Activated T-cell treated with anti-CD3 and anti-CD28 coated beads, Interleukin-2, amount 50 U/mL, for 4 hours (primary cell): ENCODE measurements at regions not wholly inside any gene's neighbourhood (a gene's known extent, or its start where the extent isn't known, plus 50 kb on each side); places are given as distances from the start of the nearest gene placed in this dataset.

Source experiments
- ATAC-seq, 2 donors: fragments of 200-7000 bp; cut with Tn5 transposase; one replicate each; pipeline ENCODE4 v1.10.0; 2021
- DNase-seq: peaks from one replicate; pipeline ENCODE4 v3.0.0-alpha.2; 2020
- H3K27me3 Mint-ChIP-seq: one replicate; pipeline ENCODE4 v1.8.0; 2021; ENCODE audit warnings: low read depth, mixed read lengths
- H3K36me3 Mint-ChIP-seq: one replicate; pipeline ENCODE4 v1.8.0; 2022; ENCODE audit warnings: mixed read lengths; ENCODE audit not compliant: insufficient read depth
- H3K4me1 Mint-ChIP-seq: one replicate; pipeline ENCODE4 v1.8.0; 2021; ENCODE audit warnings: low read depth, mixed read lengths
- H3K4me3 Mint-ChIP-seq: one replicate; pipeline ENCODE4 v1.8.0; 2021; ENCODE audit warnings: mild to moderate bottlenecking, moderate library complexity, mixed read lengths
- H3K9me3 Mint-ChIP-seq: one replicate; pipeline ENCODE4 v1.8.0; 2021; ENCODE audit warnings: mixed read lengths

DNA sequence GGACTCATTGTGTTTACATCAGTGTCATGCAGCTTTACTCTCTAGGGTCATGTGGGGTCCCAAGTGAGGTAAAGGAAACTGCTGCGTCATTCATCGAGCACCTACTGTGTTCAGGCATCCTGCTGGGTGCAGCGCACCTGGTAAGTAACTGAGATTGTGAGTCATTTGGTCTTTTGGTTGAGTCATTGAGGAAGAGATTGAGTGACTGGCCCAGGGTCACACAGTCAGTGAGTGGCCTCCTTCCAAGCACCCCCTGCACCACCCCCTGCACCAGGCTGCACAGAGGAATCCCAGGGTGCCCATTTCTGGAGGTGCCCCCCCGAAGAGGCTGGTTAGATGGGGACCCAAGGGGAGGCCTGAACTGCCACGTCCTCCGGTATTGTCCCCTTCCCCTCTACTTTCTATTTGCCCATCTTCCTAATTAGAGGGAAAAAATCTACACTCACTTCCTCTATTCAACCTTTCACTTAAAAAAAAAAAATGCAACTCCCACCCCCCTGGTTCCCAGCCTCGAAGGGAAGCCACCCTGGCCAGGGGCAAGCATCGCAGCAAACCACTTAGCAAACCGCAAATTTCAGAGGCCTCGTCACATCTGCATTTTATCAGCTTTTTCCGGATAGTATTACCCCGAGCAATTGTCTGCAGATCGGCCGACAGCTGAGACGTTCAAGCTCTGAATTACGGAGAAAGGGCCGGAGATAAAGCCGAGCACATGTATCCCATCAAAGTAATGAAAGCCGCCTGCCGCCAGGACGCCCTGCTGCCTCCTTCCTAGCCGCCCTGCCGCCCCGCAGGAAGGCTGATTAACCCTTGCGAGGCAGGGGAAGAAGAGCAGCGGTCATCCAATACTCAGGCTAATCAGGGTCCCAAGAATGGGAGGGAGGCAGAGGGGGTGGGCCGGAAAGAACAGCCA is 96.3 kb upstream of the MSX1 start:
- Mint-ChIP-seq H3K27me3 (peaks cover 4% of the 10 kb centered on the region), H3K4me3 (peak overlapping the region; percentile 54), H3K36me3 (peaks cover 2% of the 10 kb centered on the region), H3K4me1 (peaks cover 8% of the 10 kb centered on the region), H3K9me3 (peaks cover 5% of the 10 kb centered on the region)
- ATAC-seq, result peak; percentile 77 to 92
- DNase-seq, result no peak

DNA sequence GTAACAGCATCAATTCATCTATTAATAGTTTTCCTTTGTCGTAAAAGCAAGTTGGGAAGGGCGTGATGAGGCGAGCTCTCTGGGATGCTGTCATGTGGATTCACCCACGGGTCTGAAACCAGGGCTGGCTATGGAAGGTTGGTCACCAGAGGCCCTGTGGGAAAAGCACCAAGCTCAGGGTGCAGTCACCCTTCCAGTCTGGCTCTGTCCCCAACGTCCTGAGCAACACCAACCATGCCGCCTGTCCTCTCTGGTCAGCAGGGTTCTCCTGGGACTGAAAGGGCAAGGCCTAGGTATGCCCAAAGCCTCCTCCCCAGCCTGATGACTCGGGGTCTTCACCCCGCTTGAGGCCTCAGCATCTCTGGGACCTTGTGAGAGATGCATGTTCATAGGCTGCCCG is 97.2 kb upstream of the MSX1 start:
- no peak overlapping the region for H3K4me3 Mint-ChIP-seq

DNA sequence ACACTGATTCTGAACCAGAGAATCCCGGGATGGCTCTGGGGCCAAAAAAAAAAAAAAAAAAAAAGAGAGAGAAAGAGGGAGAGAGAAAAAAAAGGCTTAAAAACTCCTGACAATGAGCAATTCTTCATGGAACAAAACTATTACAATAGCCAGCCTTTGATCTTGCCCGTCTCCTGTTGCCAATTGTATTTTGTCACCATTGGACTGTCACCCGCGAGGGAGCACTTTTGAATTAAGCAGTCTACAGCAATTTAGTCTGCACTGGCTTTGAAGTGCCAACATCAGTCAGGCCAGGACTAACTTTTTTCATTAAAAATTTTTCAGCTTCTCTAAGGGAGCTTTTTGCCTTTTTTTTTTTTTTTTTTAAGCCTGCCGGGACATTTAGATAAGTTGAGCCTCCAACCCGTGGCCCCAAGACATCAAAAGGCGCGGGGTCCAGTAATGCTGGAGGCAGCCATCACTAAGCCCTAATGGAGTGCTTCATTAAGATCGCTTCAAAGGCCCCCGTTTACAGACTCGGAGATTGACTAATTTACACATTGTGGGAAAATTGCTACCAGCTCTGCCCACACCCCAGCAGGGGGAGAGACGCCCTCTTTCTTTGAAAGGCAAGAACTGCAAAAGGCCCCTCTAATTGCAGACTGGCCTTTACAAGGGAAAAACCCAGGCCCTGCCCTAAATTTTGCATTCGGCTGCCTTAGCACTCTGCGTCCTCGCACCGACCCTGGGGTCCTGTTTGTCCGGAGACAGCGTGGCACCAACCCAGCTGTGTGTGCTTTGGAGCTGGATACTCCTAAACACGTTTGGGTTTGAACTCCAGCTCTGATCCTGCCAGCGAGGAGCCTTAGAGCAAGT is 98.1 kb upstream of the MSX1 start:
- no peak for ATAC-seq
- no peaks in the 10 kb centered on the region for H3K9me3 Mint-ChIP-seq
- peaks cover 4% of the 10 kb centered on the region for H3K27me3 Mint-ChIP-seq
- peaks cover 8% of the 10 kb centered on the region for H3K4me1 Mint-ChIP-seq
- no peak for DNase-seq
- H3K4me3 Mint-ChIP-seq, result no peak overlapping the region
- peaks cover 2% of the 10 kb centered on the region for H3K36me3 Mint-ChIP-seq

More for the DNA sequence above, 97.2 kb upstream of the MSX1 start:
- DNase-seq (no peak), ATAC-seq (no peak)
- Mint-ChIP-seq H3K36me3 (peaks cover 2% of the 10 kb centered on the region), H3K4me1 (peaks cover 8% of the 10 kb centered on the region), H3K27me3 (peaks cover 4% of the 10 kb centered on the region), H3K9me3 (peaks cover 3% of the 10 kb centered on the region)

DNA sequence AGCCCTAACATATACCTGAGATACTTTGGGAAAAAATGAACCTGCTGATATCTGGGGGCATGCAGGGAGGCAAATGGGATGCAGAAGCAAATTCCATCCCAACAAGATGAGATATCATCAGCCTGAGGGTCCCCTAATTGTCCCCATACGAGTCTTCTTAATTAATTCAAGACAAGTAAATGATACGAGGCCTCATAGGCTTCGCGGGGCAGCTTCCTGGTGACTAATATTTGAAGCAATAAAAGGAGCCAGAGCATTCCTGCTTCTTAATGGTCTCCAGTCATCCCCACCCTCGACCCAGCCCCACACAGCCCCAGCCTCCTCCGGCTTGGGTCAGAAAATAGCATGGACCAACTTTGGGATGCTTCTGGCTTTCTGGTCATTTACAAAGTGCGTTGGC is 99.6 kb upstream of the MSX1 start:
- Mint-ChIP-seq H3K4me3 (no peak overlapping the region), H3K4me1 (peaks cover 8% of the 10 kb centered on the region), H3K27me3 (peaks cover 4% of the 10 kb centered on the region), H3K9me3 (no peaks in the 10 kb centered on the region), H3K36me3 (peaks cover 2% of the 10 kb centered on the region)
- ATAC-seq (no peak), DNase-seq (no peak)

DNA sequence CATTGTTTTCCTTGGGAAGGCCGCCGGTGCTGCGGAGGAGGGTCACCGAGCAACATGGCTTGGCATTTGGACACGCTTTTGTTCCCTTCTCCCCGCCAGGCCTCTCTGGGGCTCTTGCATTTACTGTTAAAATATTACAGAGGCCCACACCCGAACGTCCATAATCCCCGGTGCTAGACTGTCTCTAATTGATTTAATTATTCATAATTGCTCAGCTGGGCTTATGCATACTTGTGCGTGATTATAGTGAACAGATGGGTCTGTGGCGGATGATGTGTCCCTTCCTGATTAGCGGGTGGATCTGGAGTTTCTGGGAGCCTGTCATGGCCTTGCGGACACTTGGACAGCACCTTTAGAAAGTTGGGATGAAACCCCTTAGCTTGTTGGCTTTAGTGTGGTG is 100.2 kb upstream of the MSX1 start:
- H3K27me3 Mint-ChIP-seq, result peaks cover 2% of the 10 kb centered on the region
- no peak overlapping the region for H3K4me3 Mint-ChIP-seq
- DNase-seq (no peak), ATAC-seq (no peak)
- peaks cover 8% of the 10 kb centered on the region for H3K4me1 Mint-ChIP-seq
- no peaks in the 10 kb centered on the region for H3K9me3 Mint-ChIP-seq
- H3K36me3 Mint-ChIP-seq, result no peaks in the 10 kb centered on the region

DNA sequence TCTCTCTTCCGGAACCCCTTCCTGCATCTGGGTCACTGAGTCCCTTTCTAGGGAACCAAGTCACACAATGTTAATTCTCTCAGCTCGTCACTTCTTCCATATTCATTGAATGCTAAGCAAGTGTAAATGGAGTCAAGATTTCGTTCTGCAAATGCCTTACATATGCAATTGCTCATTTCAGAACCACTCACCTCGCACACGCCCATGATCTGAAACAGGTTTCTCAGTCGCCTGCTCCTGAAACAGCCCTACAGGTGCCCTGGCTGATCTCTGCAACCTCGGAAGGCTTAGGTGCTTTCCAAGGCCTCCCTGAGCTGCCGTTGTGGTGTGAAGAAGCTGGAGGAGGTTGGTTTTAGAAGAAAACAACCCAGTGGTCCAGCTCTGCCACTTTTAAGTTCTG is 100.8 kb upstream of the MSX1 start:
- Mint-ChIP-seq H3K27me3 (no peaks in the 10 kb centered on the region), H3K4me1 (peaks cover 8% of the 10 kb centered on the region), H3K4me3 (no peak overlapping the region), H3K9me3 (no peaks in the 10 kb centered on the region), H3K36me3 (no peaks in the 10 kb centered on the region)
- ATAC-seq, result no peak
- no peak for DNase-seq

DNA sequence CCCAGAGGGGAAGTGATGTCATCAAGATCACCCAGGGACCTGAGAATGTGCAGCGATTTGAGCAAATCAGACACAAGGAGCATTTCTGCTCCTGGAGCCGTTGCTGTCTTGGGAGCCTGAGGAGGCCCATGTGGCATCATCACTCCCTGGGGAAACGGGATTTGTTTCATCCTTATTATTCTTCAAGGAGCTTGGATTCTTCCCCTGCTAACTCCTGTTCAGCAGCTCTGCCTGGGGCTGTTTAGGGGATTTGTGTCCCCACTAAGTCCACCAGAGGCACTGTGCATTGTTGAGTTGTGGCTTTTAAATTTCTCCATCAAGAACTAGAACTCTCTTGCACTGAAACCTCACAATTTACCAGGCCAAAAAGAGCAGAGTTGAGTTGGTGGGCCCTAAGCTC is 104.2 kb upstream of the MSX1 start:
- no peak for ATAC-seq
- Mint-ChIP-seq H3K4me1 (no peaks in the 10 kb centered on the region), H3K4me3 (no peak overlapping the region), H3K27me3 (peaks cover 8% of the 10 kb centered on the region), H3K9me3 (no peaks in the 10 kb centered on the region), H3K36me3 (no peaks in the 10 kb centered on the region)
- no peak for DNase-seq

DNA sequence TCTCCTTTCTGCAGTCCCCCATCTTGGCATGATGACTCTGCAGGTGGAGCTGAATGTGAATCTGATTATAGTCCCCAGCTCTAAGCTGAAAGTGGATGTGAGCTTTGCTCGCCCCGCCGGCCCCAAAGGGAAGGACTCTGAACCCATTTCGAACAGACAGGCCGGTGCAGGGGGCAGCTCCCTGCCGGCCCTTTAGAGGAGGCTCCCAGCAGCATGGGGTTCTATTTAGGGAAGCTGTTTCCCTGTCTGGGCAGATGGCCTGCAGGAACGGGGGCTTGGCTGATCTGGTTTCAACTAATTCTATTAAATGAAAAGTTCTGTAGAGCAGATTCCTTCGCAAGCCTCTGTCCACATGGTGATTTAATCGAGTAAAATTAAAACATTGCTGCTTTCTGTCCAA is 104.8 kb upstream of the MSX1 start:
- ATAC-seq, result no peak
- Mint-ChIP-seq H3K27me3 (peaks cover 8% of the 10 kb centered on the region), H3K4me1 (no peaks in the 10 kb centered on the region), H3K9me3 (no peaks in the 10 kb centered on the region), H3K36me3 (no peaks in the 10 kb centered on the region), H3K4me3 (no peak overlapping the region)
- no peak for DNase-seq

DNA sequence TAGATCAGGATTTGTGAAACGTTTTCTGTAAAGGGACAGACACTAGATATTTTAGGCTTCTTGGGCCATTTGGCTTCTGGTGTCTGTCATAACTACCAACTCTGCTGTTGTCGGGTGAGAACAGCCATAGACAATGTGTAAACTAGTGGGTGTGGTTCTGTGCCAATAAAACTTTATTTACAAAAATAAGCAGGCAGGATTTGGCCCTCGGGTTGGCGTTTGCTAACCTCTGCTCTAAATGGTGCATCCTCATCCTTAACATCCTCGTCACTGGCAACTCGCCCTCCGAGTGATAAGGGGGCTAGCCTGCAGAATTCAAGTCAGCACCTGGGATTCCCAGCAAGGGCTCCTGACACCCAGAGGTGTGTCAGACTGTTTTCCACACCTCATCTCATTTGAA is 105.8 kb upstream of the MSX1 start:
- no peaks in the 10 kb centered on the region for H3K9me3 Mint-ChIP-seq
- H3K4me1 Mint-ChIP-seq, result no peaks in the 10 kb centered on the region
- DNase-seq (no peak), ATAC-seq (no peak)
- peaks cover 8% of the 10 kb centered on the region for H3K27me3 Mint-ChIP-seq
- no peaks in the 10 kb centered on the region for H3K36me3 Mint-ChIP-seq
- no peak overlapping the region for H3K4me3 Mint-ChIP-seq

DNA sequence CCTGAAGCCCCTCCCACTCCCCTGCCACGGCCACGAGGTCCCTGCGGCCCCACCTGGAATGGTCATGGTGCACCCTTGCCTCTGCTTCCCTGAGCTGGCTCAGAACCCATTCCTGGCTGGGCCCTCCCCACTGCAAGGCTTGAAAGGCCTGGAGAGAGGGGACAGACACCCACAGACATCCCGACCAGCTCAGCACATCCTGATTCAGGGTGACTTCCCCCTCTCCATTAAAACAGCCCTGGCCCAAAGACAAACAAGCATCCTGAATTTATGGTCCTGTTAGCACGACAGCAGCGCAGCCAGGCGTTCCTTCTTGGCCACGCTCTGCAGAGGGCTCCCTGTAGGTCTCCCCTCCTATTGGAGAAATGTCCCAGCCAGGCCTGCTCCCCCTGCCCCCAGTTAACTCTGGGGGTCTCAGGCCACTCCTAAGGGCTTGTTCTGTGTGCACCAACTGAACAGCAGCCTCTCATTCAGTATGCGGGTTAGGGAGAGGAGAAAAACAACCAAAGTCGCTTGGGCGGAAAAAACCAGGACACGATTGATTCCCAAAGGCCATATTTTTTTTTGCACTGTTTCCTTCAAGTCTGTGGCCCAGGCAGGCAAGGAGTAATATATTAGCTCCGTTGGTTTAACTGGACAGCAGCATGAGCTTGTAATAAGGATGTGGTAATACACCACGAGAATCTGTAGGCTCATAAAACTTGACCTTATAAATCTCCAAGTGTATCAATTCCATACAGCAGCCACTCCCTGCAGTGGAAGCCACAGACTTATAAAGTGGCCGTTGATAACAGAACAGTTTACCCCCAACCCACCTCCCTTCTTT is 106.7 kb upstream of the MSX1 start:
- peaks cover 5% of the 10 kb centered on the region for H3K9me3 Mint-ChIP-seq
- H3K27me3 Mint-ChIP-seq, result peaks cover 8% of the 10 kb centered on the region
- ATAC-seq (no peak), DNase-seq (no peak)
- no peaks in the 10 kb centered on the region for H3K4me1 Mint-ChIP-seq
- H3K36me3 Mint-ChIP-seq, result no peaks in the 10 kb centered on the region
- no peak overlapping the region for H3K4me3 Mint-ChIP-seq

DNA sequence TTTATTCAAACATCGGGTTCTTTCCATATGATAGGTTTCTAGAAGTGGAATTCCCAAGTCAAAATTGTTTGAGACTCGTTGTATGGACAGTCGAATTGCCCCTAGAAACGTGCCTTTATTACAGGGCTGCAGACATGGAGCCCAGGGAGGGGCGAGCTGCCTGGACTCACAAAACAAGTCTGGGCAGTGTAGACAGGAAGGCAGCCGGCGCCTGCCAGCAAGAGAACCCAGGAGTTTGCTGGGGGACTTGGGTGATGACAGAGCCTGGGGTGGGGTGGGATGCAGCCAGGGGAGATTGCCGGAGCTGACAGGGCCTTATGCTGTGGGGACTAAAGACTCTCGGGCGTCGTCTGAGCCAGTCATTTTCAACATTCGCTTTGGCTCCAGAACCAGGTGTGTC is 107.4 kb upstream of the MSX1 start:
- Mint-ChIP-seq H3K36me3 (no peaks in the 10 kb centered on the region), H3K4me3 (no peak overlapping the region), H3K4me1 (no peaks in the 10 kb centered on the region), H3K9me3 (peaks cover 7% of the 10 kb centered on the region), H3K27me3 (peaks cover 8% of the 10 kb centered on the region)
- DNase-seq, result no peak
- ATAC-seq, result no peak

DNA sequence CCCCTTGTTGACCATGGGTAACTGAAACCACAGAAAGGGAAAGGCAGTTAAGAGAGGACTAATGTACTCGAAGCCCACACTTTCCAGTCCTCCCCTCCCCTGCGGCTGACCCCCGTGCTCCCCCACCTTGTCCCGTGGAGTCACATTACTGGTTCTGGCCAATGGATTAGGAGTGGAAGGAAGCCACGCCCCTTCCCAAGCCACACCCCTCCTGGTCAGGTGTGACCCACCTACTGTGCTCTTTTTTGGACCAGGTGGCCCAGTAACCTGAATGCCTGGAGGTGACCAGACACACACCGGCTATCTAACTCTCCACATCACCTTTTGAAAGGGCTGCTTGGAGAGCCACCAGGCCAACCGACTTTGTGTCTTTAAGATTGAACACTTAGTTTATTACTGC is 109.3 kb upstream of the MSX1 start:
- Mint-ChIP-seq H3K4me1 (no peaks in the 10 kb centered on the region), H3K27me3 (peaks cover 8% of the 10 kb centered on the region), H3K4me3 (no peak overlapping the region), H3K9me3 (peaks cover 23% of the 10 kb centered on the region), H3K36me3 (no peaks in the 10 kb centered on the region)
- DNase-seq (no peak), ATAC-seq (no peak)

DNA sequence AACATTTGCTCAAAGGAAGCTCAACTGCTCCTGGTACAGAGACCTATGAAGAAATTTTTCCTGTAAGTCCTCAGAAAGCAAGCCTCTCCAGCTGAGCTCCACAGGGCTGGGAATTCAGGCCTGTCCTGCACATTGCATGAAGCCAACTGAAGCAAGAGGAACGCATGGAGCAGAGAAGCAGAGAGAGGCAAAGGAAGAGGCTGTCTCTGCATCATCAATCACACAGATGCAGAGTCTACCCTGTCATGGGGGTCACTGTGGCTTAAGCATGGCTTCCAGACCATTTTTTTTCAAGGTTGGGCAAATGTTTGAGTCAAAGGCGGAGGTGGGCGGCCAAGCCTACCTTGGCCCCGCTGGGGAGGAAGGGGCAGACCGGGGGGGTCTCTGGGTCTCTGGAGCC is 110.3 kb upstream of the MSX1 start:
- H3K4me3 Mint-ChIP-seq, result no peak overlapping the region
- peaks cover 32% of the 10 kb centered on the region for H3K9me3 Mint-ChIP-seq
- H3K27me3 Mint-ChIP-seq, result peaks cover 8% of the 10 kb centered on the region
- DNase-seq, result no peak
- no peaks in the 10 kb centered on the region for H3K4me1 Mint-ChIP-seq
- H3K36me3 Mint-ChIP-seq, result no peaks in the 10 kb centered on the region
- no peak for ATAC-seq

DNA sequence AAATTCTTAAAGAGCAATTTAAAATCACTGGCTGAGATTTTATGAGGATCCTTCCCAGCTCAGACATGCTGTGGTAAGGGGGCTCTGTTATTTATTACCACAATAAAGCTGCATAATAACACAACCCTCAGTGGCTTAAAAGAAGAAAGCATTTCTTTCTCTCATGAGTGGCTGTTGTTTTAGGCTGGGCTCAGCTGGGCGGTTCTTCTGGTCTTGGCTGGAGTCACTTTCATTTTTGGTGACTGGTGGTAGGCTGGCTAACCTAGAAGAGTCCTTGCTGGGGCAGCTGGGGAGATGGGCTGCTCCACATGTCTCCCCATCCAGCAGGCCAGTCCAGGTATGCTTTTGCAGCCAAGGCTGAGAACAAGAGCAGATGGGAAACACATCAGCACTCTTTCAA is 113.0 kb upstream of the MSX1 start:
- H3K36me3 Mint-ChIP-seq, result no peaks in the 10 kb centered on the region
- no peaks in the 10 kb centered on the region for H3K27me3 Mint-ChIP-seq
- H3K9me3 Mint-ChIP-seq, result peaks cover 32% of the 10 kb centered on the region
- DNase-seq, result no peak
- no peaks in the 10 kb centered on the region for H3K4me1 Mint-ChIP-seq
- H3K4me3 Mint-ChIP-seq, result no peak overlapping the region
- no peak for ATAC-seq
